ENCODE measurements at regions not wholly inside any gene's neighbourhood (a gene's known extent, or its start where the extent isn't known, plus 50 kb on each side); places are given as distances from the start of the nearest gene placed in this dataset.

DNA sequence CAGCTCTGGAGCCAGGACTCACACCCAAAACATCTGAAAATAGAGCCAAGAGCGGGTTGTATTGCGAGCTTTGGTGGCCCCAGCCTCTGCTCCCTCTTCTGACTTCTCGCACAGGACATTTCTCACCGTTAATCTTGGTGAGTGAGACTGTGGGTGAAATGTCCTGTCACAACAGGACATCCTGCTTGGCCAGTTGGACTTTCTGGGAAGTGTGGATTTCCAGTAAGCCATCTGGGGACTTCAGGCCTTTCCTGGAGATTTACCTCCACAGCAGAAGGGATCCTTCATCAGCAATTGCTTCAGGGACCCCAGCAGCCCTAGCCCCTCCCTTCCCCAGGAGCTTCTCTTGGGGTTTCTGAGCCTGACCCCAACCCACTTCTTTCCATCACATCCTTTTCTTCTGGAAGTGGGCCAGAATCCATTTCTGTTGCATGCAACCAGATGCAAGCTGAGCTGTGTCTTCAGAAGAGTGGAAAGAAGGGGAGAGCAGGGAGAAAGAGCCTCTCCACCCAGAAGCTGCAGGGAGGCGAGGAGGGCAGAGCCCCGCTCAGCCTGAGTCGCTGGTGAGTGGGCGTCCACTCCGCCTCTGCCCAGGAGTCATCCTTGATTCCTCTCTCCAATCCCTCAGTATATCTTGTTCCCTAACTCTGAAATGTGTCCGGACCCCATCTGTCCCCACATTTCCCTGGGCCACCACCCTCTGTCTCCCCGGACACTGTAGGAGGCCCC is 50.3 kb upstream of the GADD45G start:
- DNase-seq: no peak

GRCh38 chr9:89553451-89554010 is 51.3 kb upstream of the GADD45G start:
- DNase-seq: no peak

GRCh38 chr9:89550346-89550927 is 52.5 kb upstream of the SEMA4D start:
- DNase-seq: no peak

DNA sequence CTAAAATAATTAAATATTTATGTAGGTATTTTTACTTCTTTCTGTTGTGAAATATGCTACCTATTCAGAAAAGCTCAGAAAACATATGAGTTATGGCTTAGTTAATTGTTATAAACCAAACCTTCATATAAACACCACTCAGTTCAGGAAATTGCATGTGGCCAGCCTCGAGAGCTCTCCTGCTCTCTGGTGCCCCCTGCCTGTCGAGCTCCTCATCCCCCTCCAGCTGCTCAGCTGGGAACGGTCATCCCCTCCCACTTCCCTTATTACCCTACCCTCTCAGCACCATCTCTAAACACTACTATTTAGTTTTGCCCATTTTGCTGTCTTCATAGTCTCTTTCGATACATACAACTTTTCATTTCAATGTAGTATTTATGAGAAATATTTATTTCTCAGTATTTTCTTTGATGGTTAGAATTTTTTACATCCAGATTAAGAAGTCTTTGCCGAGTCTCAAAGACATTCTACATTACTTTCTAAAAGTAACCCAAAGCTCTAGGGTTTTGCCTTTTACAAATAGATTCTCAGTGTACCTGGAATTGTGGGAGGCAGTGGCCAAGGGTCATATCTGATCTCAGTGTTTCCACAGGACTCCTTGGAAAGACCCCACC is 51.2 kb upstream of the SEMA4D start:
- peak; percentile 62 for DNase-seq

DNA sequence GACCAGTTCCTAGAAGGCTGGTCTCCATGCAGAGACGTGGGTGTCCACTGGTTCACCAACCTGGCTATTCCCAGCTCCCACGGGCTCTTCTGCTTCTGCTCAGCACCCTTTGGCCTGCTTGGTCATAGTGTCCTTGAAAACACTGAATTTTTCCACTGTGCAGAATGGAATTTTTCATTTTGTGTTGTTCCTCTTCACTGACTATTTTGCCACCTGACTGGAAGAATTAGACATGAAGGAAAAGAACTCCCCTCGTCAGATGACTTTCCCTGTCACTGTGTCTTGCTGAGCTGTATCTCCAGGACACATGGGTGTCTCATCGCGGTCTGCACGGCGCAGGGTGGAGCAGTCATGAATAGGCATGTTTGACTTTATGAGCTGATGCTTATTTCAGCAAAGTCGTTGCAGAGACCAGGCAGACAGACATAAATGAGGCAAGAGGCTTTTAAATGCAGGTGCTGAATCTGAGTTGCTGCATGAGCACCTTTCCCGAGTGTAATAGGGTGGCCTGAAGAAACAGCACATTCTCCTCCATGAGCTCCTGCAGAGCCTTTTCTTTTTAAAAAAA is 50.2 kb upstream of the SEMA4D start:
- DNase-seq: no peak

All from fibroblast of skin of scalp (primary cell).